Ishikawa (cell line): ENCODE measurements at regions not wholly inside any gene's neighbourhood (a gene's known extent, or its start where the extent isn't known, plus 50 kb on each side); places are given as distances from the start of the nearest gene placed in this dataset.

Experiments used
- CEBPB ChIP-seq: IDR thresholded peaks from 2 replicates; pipeline ENCODE4 v1.6.1; 2012
- CREB1 ChIP-seq: IDR thresholded peaks from 2 replicates; pipeline ENCODE4 v1.6.1; 2012; ENCODE audit warnings: low read depth
- EP300 ChIP-seq: IDR thresholded peaks from 2 replicates; pipeline ENCODE4 v1.6.1; 2012; ENCODE audit warnings: borderline replicate concordance
- NFIC ChIP-seq: IDR thresholded peaks from 2 replicates; pipeline ENCODE4 v1.6.1; 2012
- RAD21 ChIP-seq: IDR thresholded peaks from 2 replicates; pipeline ENCODE4 v1.6.1; 2012; ENCODE audit warnings: low read depth
- TAF1 ChIP-seq: IDR thresholded peaks from 2 replicates; pipeline ENCODE4 v1.6.1; 2012; ENCODE audit warnings: low read depth, mild to moderate bottlenecking
- TCF12 ChIP-seq: IDR thresholded peaks from 2 replicates; pipeline ENCODE4 v1.6.1; 2012; ENCODE audit warnings: low read depth
- YY1 ChIP-seq: IDR thresholded peaks from 2 replicates; pipeline ENCODE4 v1.6.1; 2012; ENCODE audit warnings: low read depth
- ZBTB7A ChIP-seq: IDR thresholded peaks from 2 replicates; pipeline ENCODE4 v1.6.1; 2012; ENCODE audit warnings: low read depth
- TF ChIP-seq, protein P1 (sequence below): IDR thresholded peaks from 2 replicates; pipeline ENCODE4 v1.6.1; 2012
- TF ChIP-seq, protein P2 (sequence below): IDR thresholded peaks from 2 replicates; pipeline ENCODE4 v1.6.1; 2012; ENCODE audit warnings: low read depth, mild to moderate bottlenecking

DNA sequence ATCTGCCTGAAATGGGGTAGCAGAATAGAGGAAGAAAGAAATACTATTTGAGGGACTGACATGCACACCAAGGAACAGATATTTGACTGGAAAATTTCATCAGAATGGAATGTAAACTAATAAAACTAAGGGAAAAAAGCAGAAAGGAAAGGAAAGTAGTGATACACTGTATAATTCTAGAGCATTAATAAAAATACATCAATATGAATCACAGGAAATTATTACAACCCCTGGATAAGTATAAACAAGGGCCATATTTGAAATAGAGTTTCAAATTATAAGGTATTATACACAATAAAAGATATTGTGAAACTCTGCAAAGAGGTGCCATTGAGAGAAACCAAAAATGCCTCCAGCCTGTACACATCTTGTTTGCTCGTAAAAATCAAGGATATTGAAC is 149.6 kb downstream of the ICOS start:
- no peak for TF ChIP-seq TAF1
- TF ChIP-seq TCF12, result no peak
- TF ChIP-seq, protein P1, sequence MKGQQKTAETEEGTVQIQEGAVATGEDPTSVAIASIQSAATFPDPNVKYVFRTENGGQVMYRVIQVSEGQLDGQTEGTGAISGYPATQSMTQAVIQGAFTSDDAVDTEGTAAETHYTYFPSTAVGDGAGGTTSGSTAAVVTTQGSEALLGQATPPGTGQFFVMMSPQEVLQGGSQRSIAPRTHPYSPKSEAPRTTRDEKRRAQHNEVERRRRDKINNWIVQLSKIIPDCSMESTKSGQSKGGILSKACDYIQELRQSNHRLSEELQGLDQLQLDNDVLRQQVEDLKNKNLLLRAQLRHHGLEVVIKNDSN, result no peak
- no peak for TF ChIP-seq CEBPB
- TF ChIP-seq CREB1, result no peak
- TF ChIP-seq EP300, result no peak
- TF ChIP-seq YY1, result no peak
- TF ChIP-seq, protein P2, sequence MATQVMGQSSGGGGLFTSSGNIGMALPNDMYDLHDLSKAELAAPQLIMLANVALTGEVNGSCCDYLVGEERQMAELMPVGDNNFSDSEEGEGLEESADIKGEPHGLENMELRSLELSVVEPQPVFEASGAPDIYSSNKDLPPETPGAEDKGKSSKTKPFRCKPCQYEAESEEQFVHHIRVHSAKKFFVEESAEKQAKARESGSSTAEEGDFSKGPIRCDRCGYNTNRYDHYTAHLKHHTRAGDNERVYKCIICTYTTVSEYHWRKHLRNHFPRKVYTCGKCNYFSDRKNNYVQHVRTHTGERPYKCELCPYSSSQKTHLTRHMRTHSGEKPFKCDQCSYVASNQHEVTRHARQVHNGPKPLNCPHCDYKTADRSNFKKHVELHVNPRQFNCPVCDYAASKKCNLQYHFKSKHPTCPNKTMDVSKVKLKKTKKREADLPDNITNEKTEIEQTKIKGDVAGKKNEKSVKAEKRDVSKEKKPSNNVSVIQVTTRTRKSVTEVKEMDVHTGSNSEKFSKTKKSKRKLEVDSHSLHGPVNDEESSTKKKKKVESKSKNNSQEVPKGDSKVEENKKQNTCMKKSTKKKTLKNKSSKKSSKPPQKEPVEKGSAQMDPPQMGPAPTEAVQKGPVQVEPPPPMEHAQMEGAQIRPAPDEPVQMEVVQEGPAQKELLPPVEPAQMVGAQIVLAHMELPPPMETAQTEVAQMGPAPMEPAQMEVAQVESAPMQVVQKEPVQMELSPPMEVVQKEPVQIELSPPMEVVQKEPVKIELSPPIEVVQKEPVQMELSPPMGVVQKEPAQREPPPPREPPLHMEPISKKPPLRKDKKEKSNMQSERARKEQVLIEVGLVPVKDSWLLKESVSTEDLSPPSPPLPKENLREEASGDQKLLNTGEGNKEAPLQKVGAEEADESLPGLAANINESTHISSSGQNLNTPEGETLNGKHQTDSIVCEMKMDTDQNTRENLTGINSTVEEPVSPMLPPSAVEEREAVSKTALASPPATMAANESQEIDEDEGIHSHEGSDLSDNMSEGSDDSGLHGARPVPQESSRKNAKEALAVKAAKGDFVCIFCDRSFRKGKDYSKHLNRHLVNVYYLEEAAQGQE, result no peak
- TF ChIP-seq RAD21, result no peak
- TF ChIP-seq ZBTB7A, result no peak
- no peak for TF ChIP-seq NFIC
